HepG2 (cell line): ENCODE measurements at regions not wholly inside any gene's neighbourhood (a gene's known extent, or its start where the extent isn't known, plus 50 kb on each side); places are given as distances from the start of the nearest gene placed in this dataset.
A peak's percentile ranks its signal among the peaks of the same experiment; 100 is the strongest.

Experiments
- ATAC-seq: fragments of 200-7000 bp; cut with Tn5 transposase; 3 replicates; pipeline ENCODE4 v1.9.1; 2020; ENCODE audit warnings: mild to moderate bottlenecking, moderate library complexity
- BruUV-seq: library from RNA; stranded (reverse); fragments of 400-500 nt; replicated peaks from 2 replicates; lab custom pipeline; 2021; lab: Mats Ljungman, UMichigan
- CTCF ChIA-PET: fragments of 300-600 bp; formaldehyde crosslinking; extraction: SDS; loops from one replicate; lab custom pipeline; 2021; ENCODE audit warnings: low total read pairs, inconsistent platforms, low intra/inter-chr PET ratio; lab: Yijun Ruan, JAX
- POLR2A ChIA-PET: fragments of 350-600 bp; sonication (Branson Sonifier 250); formaldehyde crosslinking; loops from one replicate; lab custom pipeline; 2020; ENCODE audit warnings: antibody characterized with exemption, inconsistent platforms; lab: Yijun Ruan, JAX
- DNase-seq: peaks from one replicate; pipeline ENCODE4 v3.0.0-alpha.2; 2015; ENCODE audit warnings: low spot score
- FAIRE-seq: peaks from 3 replicates; lab custom pipeline; 2011; peaks lifted over from hg19 to GRCh38; lab: Jason Lieb, UNC
- H2AFZ ChIP-seq: one replicate; pipeline ENCODE4 v1.6.1; 2011; ENCODE audit warnings: low read length, inconsistent platforms
- H3K27ac ChIP-seq: fragments of 300-600 bp; 3 replicates; pipeline ENCODE4 v1.8.0; 2011; ENCODE audit warnings: mixed run types, mild to moderate bottlenecking, mixed read lengths, low read length, inconsistent platforms; ENCODE audit not compliant: insufficient read depth; ENCODE audit errors: extremely low read length
- H3K27me3 ChIP-seq, 2 experiments: fragments of 200-600 bp in 1 of 2; 2 replicates in 1 of 2; 3 replicates in 1 of 2; pipeline versions ENCODE4 v1.6.0 to v1.8.0; 2011; ENCODE audit warnings: low read length in 2 of 2, mild to moderate bottlenecking in 2 of 2, moderate library complexity in 2 of 2, inconsistent platforms in 1 of 2; ENCODE audit not compliant: insufficient read depth in 2 of 2, control insufficient read depth in 1 of 2
- H3K36me3 ChIP-seq, 2 experiments: fragments of 200-600 bp in 1 of 2; replicated peaks in 1 of 2; 2 replicates in 1 of 2; 3 replicates in 1 of 2; pipeline versions ENCODE4 v1.5.1 to v1.8.0; 2011; ENCODE audit warnings: low read length in 2 of 2, inconsistent platforms in 1 of 2; ENCODE audit not compliant: insufficient read depth in 2 of 2, control insufficient read depth in 1 of 2
- H3K4me1 ChIP-seq: 2 replicates; pipeline ENCODE4 v1.5.1; 2012; ENCODE audit warnings: low read length, inconsistent platforms; ENCODE audit not compliant: insufficient read depth
- H3K4me2 ChIP-seq: 2 replicates; pipeline ENCODE4 v1.6.0; 2011; ENCODE audit warnings: low read depth, low read length, inconsistent platforms
- H3K4me3 ChIP-seq, 3 experiments: fragments of 200-600 bp in 1 of 3; sonication (generic), shearing (Covaris generic) in 1 of 3; replicated peaks in 1 of 3; 2 replicates each; pipeline ENCODE4 v1.5.1; 2011 to 2016; ENCODE audit warnings: low read length in 3 of 3, inconsistent platforms in 2 of 3, low read depth in 2 of 3, mild to moderate bottlenecking in 2 of 3, control low read depth in 1 of 3, mixed read lengths in 1 of 3; ENCODE audit not compliant: insufficient read depth in 1 of 3
- H3K79me2 ChIP-seq: one replicate; pipeline ENCODE4 v1.6.1; 2011; ENCODE audit warnings: low read length, inconsistent platforms; ENCODE audit not compliant: insufficient read depth
- H3K9ac ChIP-seq: 2 replicates; pipeline ENCODE4 v1.6.0; 2011; ENCODE audit warnings: mild to moderate bottlenecking, low read depth, low read length, inconsistent platforms; ENCODE audit not compliant: insufficient read depth
- H3K9me3 ChIP-seq: 2 replicates; pipeline ENCODE4 v1.5.1; 2012; ENCODE audit warnings: mild to moderate bottlenecking, low read length
- H4K20me1 ChIP-seq: 2 replicates; pipeline ENCODE4 v1.6.0; 2011; ENCODE audit warnings: inconsistent platforms, mild to moderate bottlenecking, low read length, moderate library complexity; ENCODE audit not compliant: insufficient read depth
- CEBPB ChIP-seq: IDR thresholded peaks from 2 replicates; pipeline ENCODE4 v1.6.1; 2011; ENCODE audit warnings: low read depth, low read length, improper control_type of control experiment, borderline replicate concordance
- ELF3 ChIP-seq: IDR thresholded peaks from 2 replicates; pipeline ENCODE4 v1.6.1; 2016; ENCODE audit warnings: missing genetic modification reagents, missing compliant biosample characterization
- ZC3H4 ChIP-seq: sonication (generic); formaldehyde crosslinking; IDR thresholded peaks from 2 replicates; pipeline ENCODE4 v1.4.0; 2020; ENCODE audit warnings: missing genetic modification reagents, borderline replicate concordance
- ZNF264 ChIP-seq: sonication (generic); formaldehyde crosslinking; IDR thresholded peaks from 2 replicates; pipeline ENCODE4 v1.4.0; 2020; ENCODE audit warnings: missing genetic modification reagents
- ZNF577 ChIP-seq: sonication (generic); formaldehyde crosslinking; IDR thresholded peaks from 2 replicates; pipeline ENCODE4 v1.4.0; 2020; ENCODE audit warnings: mild to moderate bottlenecking, low read depth, missing genetic modification reagents, borderline replicate concordance
- ZNF776 ChIP-seq: sonication (generic); formaldehyde crosslinking; IDR thresholded peaks from 2 replicates; pipeline ENCODE4 v1.4.0; 2020; ENCODE audit warnings: mild to moderate bottlenecking, missing genetic modification reagents
- ZNF841 ChIP-seq: sonication (generic); formaldehyde crosslinking; IDR thresholded peaks from 2 replicates; pipeline ENCODE4 v1.8.1; 2023; ENCODE audit warnings: missing genetic modification reagents, borderline replicate concordance
- WGBS: methylation state at CpG from one replicate; pipeline ENCODE4 v1.1.6; 2017; ENCODE audit warnings: low lambda C conversion rate; 5-methylcytosine and 5-hydroxymethylcytosine counted together
- in situ Hi-C: cut with HindIII; loops from 2 replicates; pipeline ENCODE4 v1.10.0; 2017; ENCODE audit warnings: low pct_unique_long_range_greater_than_20kb; ENCODE audit not compliant: extremely low pct_ligation_motif_present
- intact Hi-C: fragments of 100-400 bp; cut with micrococcal nuclease; formaldehyde crosslinking; loops from one replicate; pipeline ENCODE4 v1.10.0; 2022; ENCODE audit not compliant: unreplicated experiment

DNA sequence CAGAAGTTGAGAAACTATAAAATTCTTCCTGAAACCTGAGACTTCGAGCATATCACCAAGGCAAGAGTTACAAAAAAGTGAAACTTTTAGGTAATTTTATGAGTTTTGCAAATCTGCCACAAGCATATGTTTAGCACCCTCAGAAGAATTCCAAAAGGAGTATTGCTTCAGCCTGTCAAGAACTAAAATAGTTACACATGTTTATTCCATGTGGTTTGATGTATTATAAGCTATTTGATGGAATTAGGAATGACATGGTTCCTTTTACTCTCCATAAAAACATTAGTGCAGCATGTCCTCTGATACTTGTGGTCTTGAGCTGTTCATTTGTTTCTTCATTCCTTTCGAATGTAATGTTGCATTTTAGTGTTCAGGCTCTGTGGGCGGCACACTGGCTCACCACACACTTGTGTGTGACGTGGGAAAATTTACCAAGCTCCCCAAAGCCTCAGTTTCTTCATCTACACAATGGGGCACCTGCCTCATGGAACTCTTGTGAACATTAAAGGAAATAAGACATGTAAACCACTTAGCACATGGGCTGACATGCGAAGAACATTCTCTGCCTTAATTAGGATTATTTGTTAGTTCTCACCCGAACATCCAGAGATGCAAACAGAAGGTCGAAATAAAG lies 204.2 kb upstream of the FOXF1 start (continued):
- TF ChIP-seq ZNF776 (CRISPR knock-in tag) (no peak), ZNF577 (CRISPR knock-in tag) (no peak), ELF3 (no peak), ZNF841 (CRISPR knock-in tag) (no peak), ZNF264 (CRISPR knock-in tag) (no peak)

DNA sequence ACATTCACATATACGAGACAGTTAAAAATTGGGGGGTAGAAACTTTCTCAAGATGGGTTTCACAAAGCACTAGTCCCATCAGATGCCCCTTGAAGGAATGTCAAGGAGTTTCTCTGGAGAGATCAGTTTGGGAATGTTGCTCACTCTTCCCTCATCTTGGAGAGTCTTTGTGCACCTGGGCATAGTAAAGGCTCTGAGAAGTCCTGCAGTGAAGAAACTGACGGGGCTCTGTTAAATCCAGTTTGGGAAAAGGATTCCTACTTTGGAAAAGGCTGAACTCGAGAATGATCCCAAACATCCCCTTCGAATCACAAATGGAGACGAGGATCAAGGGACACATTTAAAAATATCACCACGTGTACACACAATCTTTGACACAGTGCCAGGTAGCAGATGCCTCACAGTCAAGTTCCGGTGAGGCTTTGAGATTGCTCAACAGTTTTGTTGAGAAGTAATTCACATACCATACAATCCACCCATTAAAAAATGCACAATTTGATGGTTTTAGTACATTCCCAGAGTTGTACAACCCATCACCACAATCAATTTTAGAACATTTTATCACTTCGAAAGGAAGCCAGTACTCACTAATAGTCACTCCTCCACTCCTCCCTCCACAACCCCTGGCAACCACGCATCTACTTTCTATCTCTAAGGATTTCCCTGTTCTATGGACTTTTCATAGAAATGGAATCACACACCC lies 203.4 kb upstream of the FOXF1 start:
- no peaks in the 10 kb centered on the region for H3K79me2 ChIP-seq
- TF ChIP-seq CEBPB, result peak; percentile 36; the same call in 1 of the 2 replicates
- no peak for TF ChIP-seq ZC3H4 (CRISPR knock-in tag)
- TF ChIP-seq, all 625 proteins: peak for 1
- no TSS peak for BruUV-seq
- 5% methylated on average over 9 of the region's 9 CpGs for WGBS
- no peak overlapping the region for H3K27ac ChIP-seq
- H3K36me3 ChIP-seq, result no peaks in the 10 kb centered on the region
- no peaks in the 10 kb centered on the region for H4K20me1 ChIP-seq
- in situ Hi-C loops (loop anchor here (10.0 kb wide), 1 partner anchor 232 kb away; no protein-coding TSS in a partner anchor), intact Hi-C loops (no loop called here)
- H3K4me1 ChIP-seq, result no peaks in the 10 kb centered on the region
- no peaks in the 10 kb centered on the region for H3K9me3 ChIP-seq
- H3K4me3 ChIP-seq, result no peak overlapping the region
- ChIA-PET CTCF (no interaction called here), POLR2A (no interaction called here)
- H3K4me2 ChIP-seq, result no peak overlapping the region
- H2AFZ ChIP-seq, result no peak overlapping the region
- DNase-seq (no peak), FAIRE-seq (no peak), ATAC-seq (no peak)
- H3K27me3 ChIP-seq, result peaks cover 4 to 41% of the 10 kb centered on the region in 2 experiments; a peak in 4 of 5 replicates
- H3K9ac ChIP-seq, result no peak overlapping the region
